Peyer's patch (tissue), 4 donors: ENCODE measurements at regions not wholly inside any gene's neighbourhood (a gene's known extent, or its start where the extent isn't known, plus 50 kb on each side); places are given as distances from the start of the nearest gene placed in this dataset.
"Not testable (repeated sequence)": the region's sequence is repeated elsewhere in the genome, so short reads cannot be mapped to it uniquely, and the experiment has no call there.

ENCODE experiments used
- POLR2A ChIP-seq, 2 donors: fragments of 450-650 bp; IDR thresholded peaks; one replicate each; pipeline ENCODE4 v1.5.1; 2017; ENCODE audit warnings: antibody characterized with exemption in 2 of 2, mild to moderate bottlenecking in 2 of 2, moderate library complexity in 2 of 2
- TF ChIP-seq, protein P1 (sequence below), 6 experiments: fragments of 450-650 bp in 4 of 6; fragments of 200-600 bp in 2 of 6; sonication (generic) in 1 of 6; IDR thresholded peaks; one replicate each; pipeline ENCODE4 v1.5.1; 2017 to 2019; ENCODE audit warnings: antibody characterized with exemption in 6 of 6, mild to moderate bottlenecking in 3 of 6, moderate library complexity in 1 of 6

DNA sequence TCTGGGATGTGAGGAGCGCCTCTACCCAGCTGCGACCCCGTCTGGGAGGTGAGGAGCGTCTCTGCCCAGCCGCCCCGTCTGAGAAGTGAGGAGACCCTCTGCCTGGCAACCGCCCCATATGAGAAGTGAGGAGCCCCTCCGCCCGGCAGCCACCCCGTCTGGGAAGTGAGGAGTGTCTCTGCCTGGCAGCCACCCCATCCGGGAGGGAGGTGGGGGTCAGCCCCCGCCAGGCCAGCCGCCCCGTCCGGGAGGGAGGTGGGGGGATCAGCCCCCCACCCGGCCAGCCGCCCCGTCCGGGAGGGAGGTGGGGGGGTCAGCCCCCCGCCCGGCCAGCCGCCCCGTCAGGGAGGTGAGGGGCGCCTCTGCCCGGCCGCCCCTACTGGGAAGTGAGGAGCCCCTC is 76.0 kb downstream of the FZD4 start:
- TF ChIP-seq, protein P1, sequence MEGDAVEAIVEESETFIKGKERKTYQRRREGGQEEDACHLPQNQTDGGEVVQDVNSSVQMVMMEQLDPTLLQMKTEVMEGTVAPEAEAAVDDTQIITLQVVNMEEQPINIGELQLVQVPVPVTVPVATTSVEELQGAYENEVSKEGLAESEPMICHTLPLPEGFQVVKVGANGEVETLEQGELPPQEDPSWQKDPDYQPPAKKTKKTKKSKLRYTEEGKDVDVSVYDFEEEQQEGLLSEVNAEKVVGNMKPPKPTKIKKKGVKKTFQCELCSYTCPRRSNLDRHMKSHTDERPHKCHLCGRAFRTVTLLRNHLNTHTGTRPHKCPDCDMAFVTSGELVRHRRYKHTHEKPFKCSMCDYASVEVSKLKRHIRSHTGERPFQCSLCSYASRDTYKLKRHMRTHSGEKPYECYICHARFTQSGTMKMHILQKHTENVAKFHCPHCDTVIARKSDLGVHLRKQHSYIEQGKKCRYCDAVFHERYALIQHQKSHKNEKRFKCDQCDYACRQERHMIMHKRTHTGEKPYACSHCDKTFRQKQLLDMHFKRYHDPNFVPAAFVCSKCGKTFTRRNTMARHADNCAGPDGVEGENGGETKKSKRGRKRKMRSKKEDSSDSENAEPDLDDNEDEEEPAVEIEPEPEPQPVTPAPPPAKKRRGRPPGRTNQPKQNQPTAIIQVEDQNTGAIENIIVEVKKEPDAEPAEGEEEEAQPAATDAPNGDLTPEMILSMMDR (IDR thresholded peaks at IDR 0.05) = not testable (repeated sequence)
- TF ChIP-seq POLR2A (IDR thresholded peaks at IDR 0.05) = not testable (repeated sequence)
